ENCODE measurements at regions not wholly inside any gene's neighbourhood (a gene's known extent, or its start where the extent isn't known, plus 50 kb on each side); places are given as distances from the start of the nearest gene placed in this dataset.

- TF ChIP-seq POLR2AphosphoS5 (IDR thresholded peaks at IDR 0.05) (no peak), CTCF (IDR thresholded peaks at IDR 0.05) (no peak), POLR2A (IDR thresholded peaks at IDR 0.05) (no peak), EP300 (IDR thresholded peaks at IDR 0.05) (no peak)
These were observed 203.4 kb downstream of the ANKRD50 start for GRCh38 chr4:124509151-124509550.

All from upper lobe of left lung (tissue), 4 donors.